Trophoblast cell (in vitro differentiated cells and primary cell): ENCODE measurements at regions not wholly inside any gene's neighbourhood (a gene's known extent, or its start where the extent isn't known, plus 50 kb on each side); places are given as distances from the start of the nearest gene placed in this dataset.

Experiments used
- DNase-seq, 2 donors: peaks; one replicate each; pipeline ENCODE4 v3.0.0-alpha.2; 2016
- H2AFZ ChIP-seq: 2 replicates; pipeline ENCODE4 v1.6.1; 2013; ENCODE audit warnings: low read length, moderate library complexity, mild to moderate bottlenecking; ENCODE audit not compliant: insufficient read depth, poor library complexity
- H2AK5ac ChIP-seq: 2 replicates; pipeline ENCODE4 v1.6.1; 2013; ENCODE audit warnings: mild to moderate bottlenecking, low read length
- H2BK120ac ChIP-seq: 2 replicates; pipeline ENCODE4 v1.6.1; 2013; ENCODE audit warnings: low read length, mild to moderate bottlenecking, moderate library complexity; ENCODE audit not compliant: insufficient read depth, poor library complexity
- H2BK12ac ChIP-seq: 2 replicates; pipeline ENCODE4 v1.6.1; 2013; ENCODE audit warnings: mild to moderate bottlenecking, low read length, moderate library complexity
- H2BK5ac ChIP-seq: 2 replicates; pipeline ENCODE4 v1.6.1; 2013; ENCODE audit warnings: low read length, low read depth, moderate library complexity, mild to moderate bottlenecking; ENCODE audit not compliant: poor library complexity
- H3K14ac ChIP-seq: 2 replicates; pipeline ENCODE4 v1.6.1; 2013; ENCODE audit warnings: mild to moderate bottlenecking, low read length
- H3K18ac ChIP-seq: 2 replicates; pipeline ENCODE4 v1.6.1; 2013; ENCODE audit warnings: mild to moderate bottlenecking, low read length
- H3K23ac ChIP-seq: 2 replicates; pipeline ENCODE4 v1.6.1; 2013; ENCODE audit warnings: low read length
- H3K27ac ChIP-seq: 2 replicates; pipeline ENCODE4 v1.5.1; 2013; ENCODE audit warnings: low read depth, mild to moderate bottlenecking, inconsistent platforms, low read length, moderate library complexity
- H3K27me3 ChIP-seq: 2 replicates; pipeline ENCODE4 v1.6.1; 2013; ENCODE audit warnings: inconsistent platforms, mild to moderate bottlenecking, low read length, moderate library complexity; ENCODE audit not compliant: insufficient read depth
- H3K36me3 ChIP-seq, 2 experiments: 1 replicate in 1 of 2; 2 replicates in 1 of 2; pipeline ENCODE4 v1.6.1; 2013; ENCODE audit warnings: low read length in 2 of 2, mild to moderate bottlenecking in 2 of 2, moderate library complexity in 1 of 2; ENCODE audit not compliant: insufficient read depth in 2 of 2, control insufficient read depth in 1 of 2
- H3K4ac ChIP-seq: 2 replicates; pipeline ENCODE4 v1.6.1; 2013; ENCODE audit warnings: low read depth, mild to moderate bottlenecking, low read length, moderate library complexity
- H3K4me1 ChIP-seq, 2 experiments: 1 replicate in 1 of 2; 2 replicates in 1 of 2; pipeline ENCODE4 v1.6.1; 2013; ENCODE audit warnings: low read length in 2 of 2, mild to moderate bottlenecking in 2 of 2, moderate library complexity in 1 of 2; ENCODE audit not compliant: insufficient read depth in 2 of 2, control insufficient read depth in 1 of 2
- H3K4me2 ChIP-seq: 2 replicates; pipeline ENCODE4 v1.6.1; 2013; ENCODE audit warnings: inconsistent platforms, mild to moderate bottlenecking, low read length, moderate library complexity
- H3K4me3 ChIP-seq: 2 replicates; pipeline ENCODE4 v1.5.1; 2013; ENCODE audit warnings: mild to moderate bottlenecking, low read depth, low read length, inconsistent platforms
- H3K79me1 ChIP-seq: one replicate; pipeline ENCODE4 v1.6.1; 2013; ENCODE audit warnings: low read length
- H3K79me2 ChIP-seq: 2 replicates; pipeline ENCODE4 v1.6.1; 2013; ENCODE audit warnings: low read length, mild to moderate bottlenecking; ENCODE audit not compliant: control insufficient read depth, insufficient read depth, poor library complexity
- H3K9ac ChIP-seq: 2 replicates; pipeline ENCODE4 v1.6.1; 2013; ENCODE audit warnings: mild to moderate bottlenecking, low read length
- H3K9me3 ChIP-seq: 2 replicates; pipeline ENCODE4 v1.6.1; 2013; ENCODE audit warnings: low read depth, mild to moderate bottlenecking, control low read depth, inconsistent platforms, low read length; ENCODE audit not compliant: insufficient read depth
- H4K12ac ChIP-seq: 2 replicates; pipeline ENCODE4 v1.6.1; 2013; ENCODE audit warnings: low read depth, mild to moderate bottlenecking, low read length, moderate library complexity
- H4K8ac ChIP-seq: 2 replicates; pipeline ENCODE4 v1.6.1; 2013; ENCODE audit warnings: low read depth, mild to moderate bottlenecking, low read length, moderate library complexity
- H4K91ac ChIP-seq: one replicate; pipeline ENCODE4 v1.6.1; 2013; ENCODE audit warnings: low read depth, mild to moderate bottlenecking, low read length, moderate library complexity
- WGBS: extraction: QIAGEN DNeasy Blood & Tissue Kit; methylation state at CpG from one replicate; pipeline ENCODE4 v1.1.7; 2013; ENCODE audit warnings: missing lambda C conversion rate; ENCODE audit not compliant: insufficient read length, insufficient coverage; ENCODE audit errors: extremely low coverage; 5-methylcytosine and 5-hydroxymethylcytosine counted together

- Histone ChIP-seq H4K8ac (no peak overlapping the region), H3K27me3 (no peaks in the 10 kb centered on the region), H3K9ac (no peak overlapping the region), H2BK12ac (no peak overlapping the region), H2AFZ (no peak overlapping the region), H3K18ac (no peak overlapping the region), H4K12ac (no peak overlapping the region), H2BK5ac (no peak overlapping the region), H3K27ac (no peak overlapping the region), H2AK5ac (no peak overlapping the region), H3K4me2 (no peak overlapping the region), H3K4me3 (no peak overlapping the region), H3K4me1 (peaks cover 0 to 2% of the 10 kb centered on the region in 2 experiments), H4K91ac (no peak overlapping the region), H3K79me1 (no peaks in the 10 kb centered on the region), H3K36me3 (no peaks in the 10 kb centered on the region), H3K9me3 (peaks cover 5% of the 10 kb centered on the region), H3K14ac (no peak overlapping the region), H3K4ac (no peak overlapping the region), H3K79me2 (no peaks in the 10 kb centered on the region), H3K23ac (no peak overlapping the region), H2BK120ac (no peak overlapping the region)
- DNase-seq: no peak
- no CpG with 5 or more reads among the region's 6 CpGs for WGBS
These were observed 171.5 kb upstream of the B3GAT1 start for GRCh38 chr11:134583397-134583990.

DNA sequence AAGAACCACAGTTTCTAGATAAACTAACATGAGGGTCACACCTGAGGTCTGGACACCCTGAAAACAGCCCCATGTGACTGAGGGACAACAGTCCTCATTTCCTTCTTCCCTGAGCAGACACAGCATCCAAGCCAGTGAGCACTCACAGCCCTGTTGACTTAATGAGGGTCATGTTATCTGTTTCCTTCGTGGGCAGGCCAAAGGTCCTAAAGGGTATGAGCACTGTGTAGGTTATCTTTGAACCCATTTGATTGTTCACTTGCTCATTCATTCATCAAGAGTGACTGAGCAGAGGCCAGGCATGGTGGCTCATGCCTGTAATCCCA, 170.7 kb upstream of the B3GAT1 start:
- H3K4me1 ChIP-seq: peaks cover 0 to 2% of the 10 kb centered on the region in 2 experiments
- DNase-seq: no peak
- H3K9me3 ChIP-seq: peaks cover 4% of the 10 kb centered on the region
- no peak overlapping the region for H3K18ac ChIP-seq
- H2BK12ac ChIP-seq: no peak overlapping the region
- H3K4me3 ChIP-seq: no peak overlapping the region
- no peak overlapping the region for H3K23ac ChIP-seq
- H4K12ac ChIP-seq: no peak overlapping the region
- H3K4me2 ChIP-seq: no peak overlapping the region
- H3K36me3 ChIP-seq: no peaks in the 10 kb centered on the region
- no peak overlapping the region for H2BK5ac ChIP-seq
- H4K8ac ChIP-seq: no peak overlapping the region
- no peak overlapping the region for H2AK5ac ChIP-seq
- no peak overlapping the region for H4K91ac ChIP-seq
- H3K27ac ChIP-seq: no peak overlapping the region
- no peaks in the 10 kb centered on the region for H3K27me3 ChIP-seq
- H2BK120ac ChIP-seq: no peak overlapping the region
- H3K79me2 ChIP-seq: no peaks in the 10 kb centered on the region
- no peaks in the 10 kb centered on the region for H3K79me1 ChIP-seq
- no peak overlapping the region for H3K14ac ChIP-seq
- no CpG with 5 or more reads among the region's 1 CpG for WGBS
- H3K9ac ChIP-seq: no peak overlapping the region
- no peak overlapping the region for H3K4ac ChIP-seq
- H2AFZ ChIP-seq: no peak overlapping the region

GRCh38 chr11:134581966-134582769, 170.1 kb upstream of the B3GAT1 start:
- H3K4me1 ChIP-seq: peaks cover 0 to 2% of the 10 kb centered on the region in 2 experiments
- H3K9ac ChIP-seq: no peak overlapping the region
- H2BK12ac ChIP-seq: no peak overlapping the region
- no peak overlapping the region for H3K14ac ChIP-seq
- H2BK120ac ChIP-seq: no peak overlapping the region
- no peak overlapping the region for H2AK5ac ChIP-seq
- H4K12ac ChIP-seq: no peak overlapping the region
- no peak for DNase-seq
- no peak overlapping the region for H3K4me2 ChIP-seq
- H3K18ac ChIP-seq: no peak overlapping the region
- H3K23ac ChIP-seq: no peak overlapping the region
- H3K27me3 ChIP-seq: no peaks in the 10 kb centered on the region
- H4K8ac ChIP-seq: no peak overlapping the region
- no peaks in the 10 kb centered on the region for H3K79me2 ChIP-seq
- no peak overlapping the region for H3K27ac ChIP-seq
- WGBS: no CpG with 5 or more reads among the region's 11 CpGs
- H4K91ac ChIP-seq: no peak overlapping the region
- no peak overlapping the region for H3K4me3 ChIP-seq
- H3K79me1 ChIP-seq: no peaks in the 10 kb centered on the region
- H2AFZ ChIP-seq: no peak overlapping the region
- no peak overlapping the region for H3K4ac ChIP-seq
- no peak overlapping the region for H2BK5ac ChIP-seq
- H3K9me3 ChIP-seq: peaks cover 4% of the 10 kb centered on the region
- no peaks in the 10 kb centered on the region for H3K36me3 ChIP-seq

GRCh38 chr11:134581121-134581626, 169.1 kb upstream of the B3GAT1 start:
- H2AFZ ChIP-seq: no peak overlapping the region
- H4K12ac ChIP-seq: no peak overlapping the region
- H3K14ac ChIP-seq: no peak overlapping the region
- H3K9ac ChIP-seq: no peak overlapping the region
- H3K23ac ChIP-seq: no peak overlapping the region
- no peak overlapping the region for H2BK120ac ChIP-seq
- no peaks in the 10 kb centered on the region for H3K36me3 ChIP-seq
- no peak overlapping the region for H3K27ac ChIP-seq
- WGBS: no CpG with 5 or more reads among the region's 9 CpGs
- H2BK12ac ChIP-seq: no peak overlapping the region
- H3K4ac ChIP-seq: no peak overlapping the region
- H3K4me1 ChIP-seq: peaks cover 0 to 2% of the 10 kb centered on the region in 2 experiments
- H3K9me3 ChIP-seq: peaks cover 4% of the 10 kb centered on the region
- no peak for DNase-seq
- no peak overlapping the region for H2BK5ac ChIP-seq
- no peak overlapping the region for H3K4me3 ChIP-seq
- H4K8ac ChIP-seq: no peak overlapping the region
- no peak overlapping the region for H2AK5ac ChIP-seq
- no peaks in the 10 kb centered on the region for H3K79me2 ChIP-seq
- H3K18ac ChIP-seq: no peak overlapping the region
- no peak overlapping the region for H4K91ac ChIP-seq
- H3K4me2 ChIP-seq: no peak overlapping the region
- H3K27me3 ChIP-seq: no peaks in the 10 kb centered on the region
- no peaks in the 10 kb centered on the region for H3K79me1 ChIP-seq
